K562 (cell line): ENCODE measurements at regions not wholly inside any gene's neighbourhood (a gene's known extent, or its start where the extent isn't known, plus 50 kb on each side); places are given as distances from the start of the nearest gene placed in this dataset.

Experiments used
- FIP1L1 ChIP-seq: fragments of 200-400 bp; formaldehyde crosslinking; IDR thresholded peaks from 2 replicates; pipeline ENCODE4 v1.6.1; 2018; ENCODE audit warnings: mild to moderate bottlenecking, low read depth, low read length; ENCODE audit not compliant: poor library complexity, severe bottlenecking
- FOXJ2 ChIP-seq: fragments of 200-800 bp; sonication (Bioruptor generic); IDR thresholded peaks from 2 replicates; pipeline ENCODE4 v1.6.1; 2016; ENCODE audit warnings: missing genetic modification characterization, missing compliant biosample characterization
- ILK ChIP-seq: fragments of 450-650 bp; IDR thresholded peaks from 2 replicates; pipeline ENCODE4 v1.6.1; 2016; ENCODE audit warnings: missing genetic modification characterization, low read depth, mild to moderate bottlenecking, missing compliant biosample characterization, moderate library complexity, borderline replicate concordance
- MBD1 ChIP-seq: fragments of 250-450 bp; sonication (Bioruptor Pico); IDR thresholded peaks from 2 replicates; pipeline ENCODE4 v1.8.0; 2022; ENCODE audit warnings: inconsistent platforms
- SMAD4 ChIP-seq: fragments of 250-450 bp; sonication (Bioruptor Pico); conservative IDR thresholded peaks from 2 replicates; pipeline ENCODE4 v1.8.0; 2021; ENCODE audit warnings: inconsistent platforms, mild to moderate bottlenecking, moderate library complexity
- SMC3 ChIP-seq: conservative IDR thresholded peaks from 2 replicates; pipeline ENCODE4 v1.6.1; 2011; ENCODE audit warnings: low read depth, low read length, improper control_type of control experiment; ENCODE audit not compliant: insufficient read depth
- USF2 ChIP-seq: sonication (generic); formaldehyde crosslinking; IDR thresholded peaks from 2 replicates; pipeline ENCODE4 v1.5.0; 2020; ENCODE audit warnings: missing genetic modification reagents
- ZKSCAN8 ChIP-seq: fragments of 200-800 bp; sonication (Bioruptor generic); IDR thresholded peaks from 2 replicates; pipeline ENCODE4 v1.6.1; 2016; ENCODE audit warnings: missing genetic modification characterization, missing compliant biosample characterization
- TF ChIP-seq, protein P1 (sequence below): fragments of 250-450 bp; sonication (Bioruptor Pico); IDR thresholded peaks from 2 replicates; pipeline ENCODE4 v1.5.0; 2020; ENCODE audit warnings: mild to moderate bottlenecking, borderline replicate concordance

DNA sequence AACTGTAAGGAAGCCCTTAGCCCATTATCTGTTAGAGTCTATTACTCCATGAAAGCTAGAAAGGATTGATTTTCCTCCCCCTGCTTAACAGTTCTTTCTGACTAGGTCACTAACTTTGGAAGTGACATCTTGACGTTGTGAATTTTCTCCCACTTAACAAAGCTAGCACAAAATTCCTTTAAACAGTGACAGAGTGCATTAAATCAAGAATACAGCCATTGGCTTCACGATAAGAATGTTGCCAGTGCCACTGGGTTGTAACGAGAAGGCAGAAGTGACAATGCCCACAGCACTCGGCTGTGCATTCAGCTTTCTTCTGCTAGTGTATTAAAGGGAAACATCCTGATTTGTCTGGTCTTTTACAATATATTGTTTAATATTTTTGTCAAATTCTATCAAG lies 182.7 kb upstream of the DTNBP1 start (continued):
- TF ChIP-seq, protein P1, sequence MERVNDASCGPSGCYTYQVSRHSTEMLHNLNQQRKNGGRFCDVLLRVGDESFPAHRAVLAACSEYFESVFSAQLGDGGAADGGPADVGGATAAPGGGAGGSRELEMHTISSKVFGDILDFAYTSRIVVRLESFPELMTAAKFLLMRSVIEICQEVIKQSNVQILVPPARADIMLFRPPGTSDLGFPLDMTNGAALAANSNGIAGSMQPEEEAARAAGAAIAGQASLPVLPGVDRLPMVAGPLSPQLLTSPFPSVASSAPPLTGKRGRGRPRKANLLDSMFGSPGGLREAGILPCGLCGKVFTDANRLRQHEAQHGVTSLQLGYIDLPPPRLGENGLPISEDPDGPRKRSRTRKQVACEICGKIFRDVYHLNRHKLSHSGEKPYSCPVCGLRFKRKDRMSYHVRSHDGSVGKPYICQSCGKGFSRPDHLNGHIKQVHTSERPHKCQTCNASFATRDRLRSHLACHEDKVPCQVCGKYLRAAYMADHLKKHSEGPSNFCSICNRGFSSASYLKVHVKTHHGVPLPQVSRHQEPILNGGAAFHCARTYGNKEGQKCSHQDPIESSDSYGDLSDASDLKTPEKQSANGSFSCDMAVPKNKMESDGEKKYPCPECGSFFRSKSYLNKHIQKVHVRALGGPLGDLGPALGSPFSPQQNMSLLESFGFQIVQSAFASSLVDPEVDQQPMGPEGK (CRISPR knock-in tag) = no peak
- TF ChIP-seq ZKSCAN8 (CRISPR knock-in tag) (no peak), FIP1L1 (no peak), MBD1 (CRISPR knock-in tag) (no peak), ILK (tag) (no peak), SMC3 (no peak), USF2 (CRISPR knock-in tag) (no peak), SMAD4 (no peak), FOXJ2 (tag) (no peak)
